H1 (cell line): ENCODE measurements at regions not wholly inside any gene's neighbourhood (a gene's known extent, or its start where the extent isn't known, plus 50 kb on each side); places are given as distances from the start of the nearest gene placed in this dataset.

Experiments
- CTCF ChIA-PET: fragments of 300-600 bp; sonication (Branson Sonifier 250); formaldehyde crosslinking; loops from one replicate; lab custom pipeline; 2021; ENCODE audit not compliant: partially characterized antibody; lab: Charles Lee
- POLR2A ChIA-PET: fragments of 300-600 bp; sonication (Branson Sonifier 250); formaldehyde crosslinking; loops from one replicate; lab custom pipeline; 2021; ENCODE audit warnings: inconsistent platforms; ENCODE audit not compliant: partially characterized antibody; lab: Charles Lee
- DNase-seq, 2 experiments: peaks; one replicate each; pipeline versions ENCODE4 v3.0.0 to v3.0.0-alpha.2; 2010 to 2022; ENCODE audit warnings: low spot score in 2 of 2, low read depth in 1 of 2, mixed read lengths in 1 of 2
- FAIRE-seq: peaks from 2 replicates; lab custom pipeline; 2011; peaks lifted over from hg19 to GRCh38; lab: Jason Lieb, UNC
- H2AFZ ChIP-seq: 2 replicates; pipeline ENCODE4 v1.8.1; 2012; ENCODE audit warnings: low read length, inconsistent platforms
- H2AK5ac ChIP-seq: 2 replicates; pipeline ENCODE4 v1.6.1; 2013; ENCODE audit warnings: low read depth, low read length
- H2BK120ac ChIP-seq: replicated peaks from 2 replicates; pipeline ENCODE3; 2013; ENCODE audit warnings: low read depth, low read length, inconsistent platforms
- H2BK12ac ChIP-seq: 2 replicates; pipeline ENCODE4 v1.6.1; 2013; ENCODE audit warnings: low read depth, low read length
- H2BK15ac ChIP-seq: 2 replicates; pipeline ENCODE4 v1.6.1; 2013; ENCODE audit warnings: low read length
- H2BK20ac ChIP-seq: 2 replicates; pipeline ENCODE4 v1.6.1; 2013; ENCODE audit warnings: low read length
- H2BK5ac ChIP-seq: 2 replicates; pipeline ENCODE4 v1.6.1; 2013; ENCODE audit warnings: low read depth, low read length
- H3K14ac ChIP-seq: 2 replicates; pipeline ENCODE4 v1.6.1; 2013; ENCODE audit warnings: inconsistent platforms; ENCODE audit not compliant: insufficient read length
- H3K18ac ChIP-seq: 2 replicates; pipeline ENCODE4 v1.6.1; 2013; ENCODE audit warnings: low read length; ENCODE audit errors: extremely low read depth
- H3K23ac ChIP-seq: 2 replicates; pipeline ENCODE4 v1.6.1; 2013; ENCODE audit warnings: inconsistent platforms; ENCODE audit not compliant: insufficient read length
- H3K23me2 ChIP-seq: 2 replicates; pipeline ENCODE4 v1.6.1; 2013; ENCODE audit warnings: low read depth, low read length
- H3K27ac ChIP-seq: 2 replicates; pipeline ENCODE4 v1.6.1; 2011; ENCODE audit warnings: low read depth, low read length, inconsistent platforms
- H3K27me3 ChIP-seq, 4 experiments: replicated peaks in 1 of 4; 1 replicate in 1 of 4; 2 replicates in 3 of 4; pipeline versions ENCODE4 v1.6.1 to v1.8.1; 2011 to 2013; ENCODE audit warnings: low read length in 3 of 4, mild to moderate bottlenecking in 3 of 4, inconsistent platforms in 2 of 4, mixed read lengths in 2 of 4, moderate library complexity in 1 of 4; ENCODE audit not compliant: control insufficient read depth in 3 of 4, insufficient read depth in 3 of 4; ENCODE audit errors: extremely low read depth in 1 of 4
- H3K36me3 ChIP-seq, 4 experiments: 2 replicates each; pipeline versions ENCODE4 v1.6.1 to v1.8.1; 2011 to 2013; ENCODE audit warnings: mild to moderate bottlenecking in 4 of 4, low read length in 3 of 4, moderate library complexity in 2 of 4, control low read depth in 1 of 4, inconsistent platforms in 1 of 4; ENCODE audit not compliant: insufficient read depth in 4 of 4, control insufficient read depth in 2 of 4
- H3K4ac ChIP-seq: replicated peaks from 2 replicates; pipeline ENCODE3; 2013; ENCODE audit warnings: low read length, low read depth, mixed read lengths, inconsistent platforms; ENCODE audit not compliant: insufficient read length
- H3K4me1 ChIP-seq, 4 experiments: replicated peaks in 1 of 4; 1 replicate in 1 of 4; 2 replicates in 3 of 4; pipeline versions ENCODE4 v1.6.1 to v1.8.1; 2011 to 2013; ENCODE audit warnings: low read length in 3 of 4, inconsistent platforms in 2 of 4, mixed read lengths in 1 of 4; ENCODE audit not compliant: insufficient read depth in 4 of 4, control insufficient read depth in 3 of 4
- H3K4me2 ChIP-seq, 2 experiments: 2 replicates each; pipeline versions ENCODE4 v1.6.1 to v1.8.1; 2011 to 2013; ENCODE audit warnings: low read depth in 2 of 2, low read length in 2 of 2, control low read depth in 1 of 2, inconsistent platforms in 1 of 2, mild to moderate bottlenecking in 1 of 2; ENCODE audit not compliant: insufficient read depth in 1 of 2
- H3K4me3 ChIP-seq, 4 experiments: fragments of 200-600, 300-600 bp in 1 of 4; sonication (generic), shearing (Covaris generic), sonication (Bioruptor Twin) in 1 of 4; 2 replicates each; pipeline versions ENCODE4 v1.5.1 to v1.8.1; 2011 to 2016; ENCODE audit warnings: low read length in 4 of 4, low read depth in 3 of 4, control low read depth in 2 of 4, inconsistent platforms in 2 of 4, mild to moderate bottlenecking in 2 of 4, mixed read lengths in 1 of 4, moderate library complexity in 1 of 4; ENCODE audit not compliant: insufficient read depth in 2 of 4; ENCODE audit errors: extremely low read depth in 1 of 4
- H3K56ac ChIP-seq: replicated peaks from 2 replicates; pipeline ENCODE3; 2013; ENCODE audit warnings: low read depth, mild to moderate bottlenecking, mixed read lengths, low read length, inconsistent platforms; ENCODE audit not compliant: insufficient read length
- H3K79me1 ChIP-seq: 2 replicates; pipeline ENCODE4 v1.6.1; 2013; ENCODE audit warnings: low read depth, low read length, control low read depth
- H3K79me2 ChIP-seq, 2 experiments: 2 replicates each; pipeline versions ENCODE4 v1.6.1 to v1.8.1; 2012 to 2013; ENCODE audit warnings: low read length in 2 of 2, mild to moderate bottlenecking in 2 of 2, inconsistent platforms in 1 of 2; ENCODE audit not compliant: insufficient read depth in 2 of 2, control insufficient read depth in 1 of 2
- H3K9ac ChIP-seq, 4 experiments: replicated peaks in 1 of 4; 1 replicate in 1 of 4; 2 replicates in 3 of 4; pipeline versions ENCODE4 v1.6.1 to v1.8.1; 2011 to 2013; ENCODE audit warnings: low read depth in 3 of 4, low read length in 3 of 4, control low read depth in 2 of 4, mild to moderate bottlenecking in 2 of 4, moderate library complexity in 2 of 4, inconsistent platforms in 1 of 4; ENCODE audit errors: extremely low read depth in 1 of 4
- H3K9me3 ChIP-seq, 2 experiments: 2 replicates each; pipeline versions ENCODE4 v1.6.1 to v1.8.1; 2012 to 2013; ENCODE audit warnings: mild to moderate bottlenecking in 2 of 2, moderate library complexity in 2 of 2, control low read depth in 1 of 2, inconsistent platforms in 1 of 2, low read depth in 1 of 2, low read length in 1 of 2, mixed read lengths in 1 of 2; ENCODE audit not compliant: insufficient read depth in 2 of 2
- H4K20me1 ChIP-seq, 2 experiments: replicated peaks in 1 of 2; 2 replicates each; pipeline versions ENCODE3 to v1.8.1; 2011 to 2013; ENCODE audit warnings: inconsistent platforms in 2 of 2, low read length in 2 of 2, mild to moderate bottlenecking in 1 of 2; ENCODE audit not compliant: insufficient read depth in 2 of 2, control insufficient read depth in 1 of 2
- H4K5ac ChIP-seq: 2 replicates; pipeline ENCODE4 v1.6.1; 2013; ENCODE audit warnings: low read length, low read depth, mixed read lengths, inconsistent platforms; ENCODE audit not compliant: insufficient read length
- H4K8ac ChIP-seq: 2 replicates; pipeline ENCODE4 v1.8.0; 2013; ENCODE audit warnings: mild to moderate bottlenecking, moderate library complexity, low read length, inconsistent platforms; ENCODE audit not compliant: insufficient read depth; ENCODE audit errors: extremely low read depth
- H4K91ac ChIP-seq: replicated peaks from 2 replicates; pipeline ENCODE3; 2013; ENCODE audit warnings: low read length, mixed read lengths, inconsistent platforms; ENCODE audit not compliant: insufficient read length
- BCL11A ChIP-seq, 2 experiments: IDR thresholded peaks; one replicate each; pipeline ENCODE4 v1.6.1; 2011; ENCODE audit warnings: low read depth in 2 of 2, low read length in 2 of 2, mild to moderate bottlenecking in 2 of 2
- CBX8 ChIP-seq: fragments of 300-800, 300-1000 bp; sonication (generic); IDR thresholded peaks from 2 replicates; pipeline ENCODE4 v1.7.1; 2016; ENCODE audit warnings: low read depth, low read length, borderline replicate concordance
- EP300 ChIP-seq, 2 experiments: IDR thresholded peaks; 1 replicate in 1 of 2; 2 replicates in 1 of 2; pipeline ENCODE4 v1.6.1; 2011 to 2012; ENCODE audit warnings: low read depth in 2 of 2, low read length in 2 of 2, mild to moderate bottlenecking in 2 of 2, borderline replicate concordance in 1 of 2, inconsistent platforms in 1 of 2, moderate library complexity in 1 of 2
- GTF2F1 ChIP-seq: IDR thresholded peaks from 2 replicates; pipeline ENCODE4 v1.6.1; 2012; ENCODE audit warnings: low read depth, low read length, improper control_type of control experiment, borderline replicate concordance
- HDAC6 ChIP-seq: IDR thresholded peaks from one replicate; pipeline ENCODE4 v1.7.1; 2012; ENCODE audit warnings: low read depth, mild to moderate bottlenecking, inconsistent platforms, low read length, moderate library complexity
- MAFK ChIP-seq: IDR thresholded peaks from 2 replicates; pipeline ENCODE4 v1.6.1; 2012; ENCODE audit warnings: low read depth, mild to moderate bottlenecking, improper control_type of control experiment, low read length
- RAD21 ChIP-seq, 2 experiments: IDR thresholded peaks in 1 of 2; conservative IDR thresholded peaks in 1 of 2; 2 replicates each; pipeline ENCODE4 v1.6.1; 2011; ENCODE audit warnings: low read depth in 2 of 2, low read length in 2 of 2, improper control_type of control experiment in 1 of 2, inconsistent platforms in 1 of 2, mild to moderate bottlenecking in 1 of 2, moderate library complexity in 1 of 2
- RXRA ChIP-seq: IDR thresholded peaks from 2 replicates; pipeline ENCODE4 v1.6.1; 2011; ENCODE audit warnings: low read depth, mild to moderate bottlenecking, low read length, moderate library complexity; ENCODE audit not compliant: insufficient read depth
- SIN3A ChIP-seq, 2 experiments: IDR thresholded peaks in 1 of 2; conservative IDR thresholded peaks in 1 of 2; 2 replicates each; pipeline ENCODE4 v1.6.1; 2011 to 2012; ENCODE audit warnings: low read length in 2 of 2, improper control_type of control experiment in 1 of 2, low read depth in 1 of 2, mild to moderate bottlenecking in 1 of 2
- WGBS, 2 experiments: shearing (Covaris generic) in 1 of 2; methylation state at CpG; one replicate each; pipeline versions ENCODE4 v1.1.6 to v1.1.7; 2013 to 2015; ENCODE audit warnings: low lambda C conversion rate in 2 of 2, mixed read lengths in 2 of 2, inconsistent platforms in 1 of 2, low coverage in 1 of 2, missing lambda C conversion rate in 1 of 2; ENCODE audit not compliant: insufficient replicate concordance in 2 of 2, insufficient coverage in 1 of 2, insufficient read length in 1 of 2; ENCODE audit errors: extremely low coverage in 1 of 2, missing lambda C conversion rate in 1 of 2; 5-methylcytosine and 5-hydroxymethylcytosine counted together
- TF ChIP-seq, protein P1 (sequence below), 3 experiments: IDR thresholded peaks; 1 replicate in 2 of 3; 2 replicates in 1 of 3; pipeline versions ENCODE4 v1.5.1 to v1.6.1; 2011; ENCODE audit warnings: low read length in 3 of 3, mild to moderate bottlenecking in 3 of 3, inconsistent platforms in 2 of 3, low read depth in 1 of 3, moderate library complexity in 1 of 3; ENCODE audit not compliant: insufficient read depth in 1 of 3; ENCODE audit errors: control extremely low read depth in 1 of 3

DNA sequence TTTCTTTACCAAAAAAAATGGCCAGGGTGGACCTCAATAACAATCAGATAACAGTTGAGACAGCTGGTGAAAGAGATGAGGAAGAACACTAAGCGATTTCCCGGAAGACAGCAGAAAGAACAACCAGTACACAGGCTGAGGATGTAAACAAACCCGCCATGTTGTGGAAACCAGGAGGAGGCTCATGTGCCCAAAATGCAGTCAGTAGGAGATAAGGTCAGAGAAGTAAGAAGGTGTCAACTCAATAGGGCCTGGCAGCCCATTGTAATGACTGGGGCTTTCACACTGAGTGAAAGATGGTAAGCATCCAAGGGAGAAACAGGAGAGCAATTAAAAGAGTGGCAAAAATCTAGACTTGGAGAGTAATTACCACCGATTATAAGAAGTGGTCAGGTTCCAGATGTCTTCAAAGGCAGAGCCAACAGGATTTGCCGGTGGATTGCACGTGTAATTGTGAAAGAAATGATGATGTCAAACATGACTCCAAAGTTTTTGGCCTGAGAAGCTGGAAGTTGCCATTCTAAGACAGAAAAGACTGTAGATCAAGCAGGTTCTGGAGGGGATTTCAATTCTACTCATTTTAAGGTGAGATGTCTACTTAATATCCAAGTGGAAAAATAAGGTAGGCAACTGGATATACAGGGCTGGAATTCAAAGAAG is 77.7 kb upstream of the CYP1B1 start:
- Histone ChIP-seq H4K8ac (no peak overlapping the region), H4K5ac (no peak overlapping the region), H3K36me3 (no peaks in the 10 kb centered on the region), H2AK5ac (no peak overlapping the region), H3K4me2 (no peak overlapping the region), H2BK15ac (no peak overlapping the region), H3K23ac (no peak overlapping the region), H3K23me2 (no peaks in the 10 kb centered on the region), H2BK12ac (no peak overlapping the region), H3K27ac (no peak overlapping the region), H3K4me1 (no peaks in the 10 kb centered on the region), H4K20me1 (no peaks in the 10 kb centered on the region), H2AFZ (no peak overlapping the region), H2BK5ac (no peak overlapping the region), H3K4ac (no peak overlapping the region), H3K18ac (no peak overlapping the region), H3K56ac (no peak overlapping the region), H3K9me3 (no peaks in the 10 kb centered on the region), H3K14ac (no peak overlapping the region), H4K91ac (no peak overlapping the region), H2BK20ac (no peak overlapping the region), H2BK120ac (no peak overlapping the region), H3K4me3 (no peak overlapping the region), H3K27me3 (no peaks in the 10 kb centered on the region; a peak in 1 of 7 replicates), H3K9ac (no peak overlapping the region), H3K79me2 (no peaks in the 10 kb centered on the region), H3K79me1 (no peaks in the 10 kb centered on the region)
- DNase-seq: no peak
- ChIA-PET POLR2A (no interaction called here), CTCF (interaction anchor here (0.5 kb wide), 1 partner anchor 120 kb away, joined by 3 read pairs; no protein-coding TSS in a partner anchor)
- WGBS, 2 experiments: 95% methylated on average over 6 of the region's 6 CpGs; no CpG with 5 or more reads in 1 of the 2 experiments
- no peak for FAIRE-seq
- no peak for TF ChIP-seq CBX8
- TF ChIP-seq HDAC6: no peak
- TF ChIP-seq RAD21 (IDR thresholded peaks at IDR 0.05 in 1 of 2, conservative IDR thresholded peaks at IDR 0.05 in 1 of 2; ENCODE audit: low read depth in 2 of 2, low read length in 2 of 2): no peak
- no peak for TF ChIP-seq BCL11A (IDR thresholded peaks at IDR 0.05; ENCODE audit: low read depth in 2 of 2, low read length in 2 of 2)
- no peak for TF ChIP-seq GTF2F1
- TF ChIP-seq, protein P1, sequence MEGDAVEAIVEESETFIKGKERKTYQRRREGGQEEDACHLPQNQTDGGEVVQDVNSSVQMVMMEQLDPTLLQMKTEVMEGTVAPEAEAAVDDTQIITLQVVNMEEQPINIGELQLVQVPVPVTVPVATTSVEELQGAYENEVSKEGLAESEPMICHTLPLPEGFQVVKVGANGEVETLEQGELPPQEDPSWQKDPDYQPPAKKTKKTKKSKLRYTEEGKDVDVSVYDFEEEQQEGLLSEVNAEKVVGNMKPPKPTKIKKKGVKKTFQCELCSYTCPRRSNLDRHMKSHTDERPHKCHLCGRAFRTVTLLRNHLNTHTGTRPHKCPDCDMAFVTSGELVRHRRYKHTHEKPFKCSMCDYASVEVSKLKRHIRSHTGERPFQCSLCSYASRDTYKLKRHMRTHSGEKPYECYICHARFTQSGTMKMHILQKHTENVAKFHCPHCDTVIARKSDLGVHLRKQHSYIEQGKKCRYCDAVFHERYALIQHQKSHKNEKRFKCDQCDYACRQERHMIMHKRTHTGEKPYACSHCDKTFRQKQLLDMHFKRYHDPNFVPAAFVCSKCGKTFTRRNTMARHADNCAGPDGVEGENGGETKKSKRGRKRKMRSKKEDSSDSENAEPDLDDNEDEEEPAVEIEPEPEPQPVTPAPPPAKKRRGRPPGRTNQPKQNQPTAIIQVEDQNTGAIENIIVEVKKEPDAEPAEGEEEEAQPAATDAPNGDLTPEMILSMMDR (IDR thresholded peaks at IDR 0.05; ENCODE audit: control extremely low read depth in 1 of 3, insufficient read depth in 1 of 3, low read depth in 1 of 3, low read length in 3 of 3): no peak
- no peak for TF ChIP-seq MAFK
- no peak for TF ChIP-seq EP300 (IDR thresholded peaks at IDR 0.05; ENCODE audit: borderline replicate concordance in 1 of 2, low read depth in 2 of 2, low read length in 2 of 2)
- no peak for TF ChIP-seq SIN3A (conservative IDR thresholded peaks at IDR 0.05 in 1 of 2, IDR thresholded peaks at IDR 0.05 in 1 of 2; ENCODE audit: low read depth in 1 of 2, low read length in 2 of 2)
- no peak for TF ChIP-seq RXRA
